Activated CD4-positive, CD25-positive, alpha-beta regulatory T cell (primary cell): ENCODE measurements at regions not wholly inside any gene's neighbourhood (a gene's known extent, or its start where the extent isn't known, plus 50 kb on each side); places are given as distances from the start of the nearest gene placed in this dataset.

Source experiments
- DNase-seq, 4 experiments: peaks; one replicate each; lab custom pipeline; 2025; lab: John Stamatoyannopoulos, UW

DNA sequence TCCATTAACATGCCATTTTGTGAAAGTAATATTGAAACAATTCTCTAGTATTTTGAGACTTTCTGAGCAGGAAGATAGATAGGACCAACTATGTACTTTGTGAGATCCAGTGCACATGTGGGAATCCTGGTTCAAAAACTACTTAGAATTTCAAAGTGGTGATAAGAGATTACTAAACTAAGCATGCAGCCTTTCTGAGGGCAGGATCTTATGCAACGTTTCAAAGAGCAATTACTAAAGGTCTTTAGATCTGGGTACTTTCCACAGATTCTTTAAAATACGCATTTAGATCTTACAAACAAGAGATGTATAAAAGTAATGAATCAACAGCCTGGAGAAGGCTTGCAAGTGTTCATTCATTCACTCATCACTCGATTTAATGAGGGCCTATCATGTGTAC lies 124.4 kb upstream of the TRIB2 start:
- no peak for DNase-seq

DNA sequence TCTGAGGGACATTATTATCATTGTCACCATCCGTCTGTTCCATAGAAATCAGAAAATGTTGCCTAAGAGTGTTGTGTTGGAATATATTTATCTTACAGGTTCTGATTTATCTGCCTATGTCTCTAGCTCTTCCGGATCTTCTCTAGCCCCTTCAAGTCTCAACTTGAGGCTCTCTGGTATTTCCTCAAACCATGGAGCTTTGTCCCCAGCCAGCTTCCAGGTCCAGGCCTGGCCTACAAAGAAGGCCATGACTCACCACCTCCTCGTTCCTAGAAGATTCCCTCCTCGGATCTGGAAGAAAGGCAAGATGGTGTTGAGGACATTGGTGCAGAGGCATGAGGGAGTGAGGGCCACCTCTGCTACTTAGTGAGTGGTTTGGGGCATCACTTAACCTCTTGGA lies 122.1 kb upstream of the TRIB2 start:
- no peak for DNase-seq

- no peak for DNase-seq
Observed at GRCh38 chr2:12596771-12597170, 120.0 kb upstream of the TRIB2 start.

DNA sequence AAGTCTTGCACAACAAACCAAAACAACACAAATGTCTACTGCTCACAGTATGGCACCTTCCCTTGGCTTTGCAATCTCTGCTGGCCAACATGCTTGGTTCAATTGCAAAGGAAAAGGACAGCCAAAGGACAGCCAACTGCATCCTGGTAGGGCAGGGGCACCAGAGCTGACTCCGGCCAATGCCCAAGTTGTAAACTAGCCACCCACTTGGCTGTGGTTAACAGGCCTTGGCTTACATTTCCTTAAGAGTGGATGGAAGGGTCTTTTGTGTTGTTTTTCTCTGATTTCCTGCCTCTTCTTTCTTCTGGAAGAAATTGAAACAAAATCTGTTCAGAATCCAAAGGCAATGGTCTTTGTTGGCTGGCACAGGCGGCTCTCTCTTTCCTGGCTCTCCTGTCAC lies 119.1 kb upstream of the TRIB2 start:
- DNase-seq: no peak

GRCh38 chr2:12602661-12603060 lies 114.1 kb upstream of the TRIB2 start:
- DNase-seq: no peak

DNA sequence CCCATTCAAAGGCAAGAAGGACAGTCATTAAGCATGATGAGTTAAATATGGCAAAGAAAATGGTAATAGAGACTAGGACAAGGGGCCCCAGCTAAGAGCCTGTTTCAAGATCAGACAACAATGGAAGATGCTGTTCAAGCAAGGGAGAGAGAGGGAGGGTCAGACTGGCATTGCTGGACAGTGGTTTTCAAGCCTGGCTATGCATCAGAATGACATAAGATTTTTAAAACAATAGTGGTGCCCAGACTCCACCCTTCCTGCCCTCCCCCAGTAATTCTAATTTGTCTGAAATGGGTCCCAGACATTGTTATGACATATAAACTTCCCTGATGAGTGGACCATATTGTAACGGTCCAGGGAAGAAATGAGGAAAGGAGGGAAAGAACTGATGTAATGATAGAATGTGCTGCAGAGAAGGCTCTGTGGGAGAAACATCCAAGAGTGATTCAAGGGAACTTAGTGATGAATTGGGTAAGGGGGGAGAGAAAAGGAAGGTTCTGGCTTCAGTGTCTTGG lies 112.9 kb upstream of the TRIB2 start:
- DNase-seq: no peak

DNA sequence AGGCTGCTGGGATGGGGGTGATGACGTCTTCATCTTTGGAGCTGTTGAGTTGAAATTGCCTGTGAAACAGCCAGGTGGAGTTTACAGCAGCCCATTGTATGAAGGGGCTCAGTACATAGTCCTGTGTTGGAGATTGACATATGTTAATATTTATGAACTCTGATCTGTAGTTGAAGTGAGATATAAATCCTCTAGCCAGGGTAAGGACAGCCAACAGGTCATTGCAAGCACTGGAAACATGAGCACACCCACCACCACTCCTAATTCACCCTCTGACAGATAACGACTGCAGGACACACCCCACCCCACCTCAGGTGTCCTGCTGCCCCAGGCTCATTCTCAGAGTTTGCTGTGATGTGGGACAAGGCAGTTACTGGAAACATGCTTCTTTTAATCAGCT lies 112.4 kb upstream of the TRIB2 start:
- no peak for DNase-seq

DNA sequence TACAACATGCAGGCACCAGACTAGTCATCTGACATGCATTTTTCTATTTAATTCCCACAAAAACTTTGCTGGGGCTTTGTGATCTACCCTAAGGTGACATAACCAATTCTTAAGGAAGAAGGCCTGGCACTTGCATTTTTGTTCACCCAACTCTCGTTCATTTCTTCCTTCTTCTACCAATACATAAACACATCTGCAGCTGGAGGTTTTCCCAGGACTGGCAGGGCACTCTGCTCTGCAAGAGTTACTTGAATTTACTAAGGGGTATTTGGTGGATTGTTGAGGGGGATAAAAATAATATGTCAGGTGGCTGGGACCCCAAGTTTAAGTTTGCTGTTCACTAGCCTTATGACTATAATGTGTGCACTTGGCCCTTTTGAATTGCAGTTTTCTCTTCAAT lies 111.4 kb upstream of the TRIB2 start:
- DNase-seq: no peak

DNA sequence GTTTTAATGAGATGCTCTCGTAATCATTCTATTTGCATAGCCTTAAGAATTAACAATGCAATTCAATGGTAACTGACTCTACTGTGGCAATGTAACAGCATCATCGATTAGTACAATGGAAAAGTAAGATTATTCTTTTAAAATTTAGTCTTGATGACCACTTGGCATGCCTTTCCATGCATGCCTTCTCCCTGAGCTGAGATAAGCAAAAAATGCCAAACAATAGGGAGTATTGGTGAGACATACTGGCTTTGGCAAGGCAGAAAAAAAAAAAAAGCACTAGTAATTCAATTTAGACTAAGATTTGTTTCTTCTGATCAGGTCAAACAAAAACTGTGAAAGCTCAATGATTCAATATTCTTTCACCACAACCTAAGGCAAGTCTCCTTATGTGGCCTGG lies 110.8 kb upstream of the TRIB2 start:
- DNase-seq: no peak

- no peak for DNase-seq
Observed at GRCh38 chr2:12606472-12607000, 110.2 kb upstream of the TRIB2 start.

- no peak for DNase-seq
Observed at GRCh38 chr2:12607971-12608370, 108.8 kb upstream of the TRIB2 start.

- no peak for DNase-seq
Observed at GRCh38 chr2:12610314-12610713, 106.4 kb upstream of the TRIB2 start.

DNA sequence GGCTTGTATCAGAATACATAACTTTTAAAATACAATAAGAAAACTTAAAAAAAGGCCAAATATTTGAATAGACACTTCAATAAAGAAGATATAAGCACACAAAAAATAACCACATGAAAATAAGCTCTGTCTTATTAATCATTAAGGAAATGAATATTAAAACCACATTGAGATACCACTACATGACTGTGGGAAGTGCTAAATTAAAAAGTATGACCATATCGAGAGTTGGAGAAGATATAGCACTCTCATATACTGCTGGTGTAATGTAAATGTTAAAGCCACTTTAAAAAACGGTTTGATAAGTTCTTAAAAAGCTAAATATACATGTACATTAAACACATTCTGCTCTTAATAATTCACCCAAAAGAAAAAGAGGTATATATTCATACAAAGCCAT lies 104.6 kb upstream of the TRIB2 start:
- no peak for DNase-seq

DNA sequence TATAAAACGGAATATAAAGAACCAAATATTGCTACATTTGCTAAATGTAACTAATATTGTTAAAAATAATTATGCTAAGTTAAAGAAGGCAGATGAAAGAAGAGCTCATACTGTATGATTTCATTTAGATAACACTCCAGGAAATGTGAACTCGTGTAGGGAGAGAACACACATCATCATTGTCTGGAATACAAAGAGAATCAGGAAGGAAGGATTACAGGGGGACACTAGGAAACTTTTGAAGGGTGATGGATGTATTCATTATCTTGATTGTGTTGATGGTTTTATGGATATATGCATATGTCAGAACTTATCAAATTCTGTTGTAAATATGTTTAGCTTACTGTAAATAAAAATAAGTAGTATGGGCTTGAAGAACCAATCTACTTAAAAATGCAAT lies 104.1 kb upstream of the TRIB2 start:
- no peak for DNase-seq

- DNase-seq: no peak
Observed at GRCh38 chr2:12613137-12613835, 103.5 kb upstream of the TRIB2 start.

GRCh38 chr2:12615509-12615908 lies 101.2 kb upstream of the TRIB2 start:
- no peak for DNase-seq

DNA sequence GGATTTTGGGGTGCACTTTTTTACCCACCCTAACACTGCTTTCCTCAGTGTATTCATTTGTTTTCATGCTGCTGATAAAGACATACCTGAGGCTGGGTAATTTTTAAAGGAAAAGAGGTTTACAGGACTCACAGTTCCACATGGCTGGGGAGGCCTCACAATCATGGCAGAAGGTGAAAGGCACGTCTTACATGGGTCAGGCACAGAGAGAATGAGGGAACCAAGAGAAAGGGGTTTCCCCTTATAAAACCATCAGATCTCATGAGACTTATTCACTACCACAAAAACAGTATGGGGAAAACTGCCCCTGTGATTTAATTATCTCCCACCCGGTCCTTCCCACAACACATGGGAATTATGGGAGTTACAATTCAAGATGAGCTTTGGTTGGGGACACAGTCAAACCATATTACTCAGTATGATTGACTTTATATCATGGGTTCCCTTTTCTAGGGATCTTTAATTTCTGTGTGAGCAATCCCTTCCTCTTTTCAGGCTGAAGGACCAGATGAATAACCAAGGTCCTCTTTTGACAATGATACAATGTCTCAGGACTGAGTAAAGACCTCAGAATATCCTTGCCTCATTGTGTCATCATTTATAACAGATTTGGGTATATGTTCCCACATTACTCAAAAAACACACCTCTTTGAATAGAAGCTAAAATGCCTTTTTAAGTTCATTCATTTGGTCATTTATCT lies 100.1 kb upstream of the TRIB2 start:
- DNase-seq: no peak

DNA sequence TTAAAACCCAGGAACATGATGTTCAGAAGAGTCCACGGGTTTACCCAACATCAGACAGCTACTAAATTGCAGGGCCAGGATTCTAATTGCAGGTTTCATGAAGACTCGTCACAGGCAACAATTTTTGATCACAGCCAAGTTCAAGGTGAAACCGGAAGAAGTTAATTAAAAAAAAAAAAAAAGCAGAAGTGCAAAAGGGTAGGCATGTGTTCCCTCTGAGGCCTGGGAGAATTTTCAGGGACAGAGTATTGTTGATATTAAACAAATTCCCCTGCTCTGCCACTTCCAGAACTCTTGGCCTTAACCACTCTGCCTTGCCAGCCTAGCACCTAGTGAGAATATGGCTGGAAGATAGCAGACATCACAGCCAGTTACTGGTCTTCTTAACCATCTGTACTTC lies 99.4 kb upstream of the TRIB2 start:
- DNase-seq: no peak

- no peak for DNase-seq
Observed at GRCh38 chr2:12617853-12618252, 98.9 kb upstream of the TRIB2 start.

GRCh38 chr2:12618576-12618975 lies 98.2 kb upstream of the TRIB2 start:
- DNase-seq: no peak

- no peak for DNase-seq
Observed at GRCh38 chr2:12619975-12620374, 96.8 kb upstream of the TRIB2 start.

DNA sequence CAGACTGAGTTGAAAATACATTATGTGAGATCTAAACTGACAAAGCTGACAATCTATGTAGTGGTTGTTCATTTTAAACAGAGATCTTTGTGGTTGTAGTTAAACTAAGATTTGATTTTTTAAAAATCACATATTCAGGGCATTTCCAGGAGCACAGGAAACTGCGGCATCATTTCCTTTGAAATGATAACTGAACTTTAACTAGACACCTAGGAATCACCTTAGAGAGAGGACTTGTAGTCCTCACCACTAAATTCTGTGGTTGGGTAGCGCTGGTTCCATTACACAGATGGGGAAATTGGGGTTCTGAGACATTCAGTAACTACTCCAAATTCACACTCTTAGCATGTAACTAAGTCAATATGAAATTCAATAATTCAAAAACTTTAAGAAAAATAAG lies 96.0 kb upstream of the TRIB2 start:
- no peak for DNase-seq

GRCh38 chr2:12623051-12623450 lies 93.7 kb upstream of the TRIB2 start:
- DNase-seq: no peak

DNA sequence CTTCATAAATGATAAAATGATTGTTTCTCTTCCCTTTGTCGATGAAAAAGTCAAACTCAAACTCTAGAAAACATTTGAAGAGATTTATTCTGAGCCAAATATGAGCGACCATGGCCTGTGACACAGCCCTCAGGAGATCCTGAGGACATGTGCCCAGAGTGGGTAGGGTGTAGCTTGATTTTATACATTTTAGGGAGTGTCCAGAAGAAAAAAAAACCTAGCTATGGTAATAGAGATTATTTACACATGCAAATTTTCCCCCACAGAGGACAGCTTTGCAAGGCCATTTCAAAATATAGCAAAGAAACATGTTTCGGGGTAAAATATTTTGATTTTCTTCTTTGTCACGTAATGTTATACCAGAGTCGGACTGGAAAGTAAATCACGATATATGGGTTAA lies 92.4 kb upstream of the TRIB2 start:
- DNase-seq: no peak
